DMS 273 (cell line): ENCODE measurements at regions not wholly inside any gene's neighbourhood (a gene's known extent, or its start where the extent isn't known, plus 50 kb on each side); places are given as distances from the start of the nearest gene placed in this dataset.

Experiments used
- DNase-seq: peaks from one replicate; lab custom pipeline; 2025; ENCODE audit not compliant: unreplicated experiment; lab: John Stamatoyannopoulos, UW

- DNase-seq: no peak
These were observed 317.2 kb downstream of the PHF14 start for GRCh38 chr7:11290863-11291262.

- no peak for DNase-seq
These were observed 320.5 kb downstream of the PHF14 start for GRCh38 chr7:11294218-11294617.

GRCh38 chr7:11294965-11295364, 321.3 kb downstream of the PHF14 start:
- DNase-seq: peak; percentile 47

- peak; percentile 27 for DNase-seq
These were observed 323.5 kb downstream of the PHF14 start for GRCh38 chr7:11297126-11297625.

- DNase-seq: peak; percentile 61
These were observed 324.1 kb downstream of the PHF14 start for GRCh38 chr7:11297764-11298163.

GRCh38 chr7:11298220-11298619, 324.5 kb downstream of the PHF14 start:
- peak; percentile 92 for DNase-seq

- peak; percentile 37 for DNase-seq
These were observed 326.6 kb downstream of the PHF14 start for GRCh38 chr7:11300241-11300640.

- no peak for DNase-seq
These were observed 328.4 kb downstream of the PHF14 start for GRCh38 chr7:11302121-11302520.

GRCh38 chr7:11313801-11314200, 340.1 kb downstream of the PHF14 start:
- peak; percentile 56 for DNase-seq

GRCh38 chr7:11315666-11316258, 342.1 kb downstream of the PHF14 start:
- peak; percentile 48 for DNase-seq

GRCh38 chr7:11317766-11318165, 344.1 kb downstream of the PHF14 start:
- no peak for DNase-seq

GRCh38 chr7:11319491-11320274, 346.0 kb downstream of the PHF14 start:
- DNase-seq: no peak
